ENCODE measurements at regions not wholly inside any gene's neighbourhood (a gene's known extent, or its start where the extent isn't known, plus 50 kb on each side); places are given as distances from the start of the nearest gene placed in this dataset.

- H3K79me2 ChIP-seq (ENCODE audit: insufficient read depth, low read length) = no peaks in the 10 kb centered on the region
- ChIA-PET POLR2A (no interaction called here), CTCF (ENCODE audit: low intra/inter-chr PET ratio, low total read pairs) (no interaction called here)
- H3K4me2 ChIP-seq (ENCODE audit: low read depth, low read length) = no peak overlapping the region
- in situ Hi-C loops (cut with HindIII; ENCODE audit: extremely low pct_ligation_motif_present, low pct_unique_long_range_greater_than_20kb) = no loop called here
- no TSS peak for BruUV-seq (replicated peaks)
- no peaks in the 10 kb centered on the region for H3K9me3 ChIP-seq (ENCODE audit: low read length)
- no peak overlapping the region for H3K4me3 ChIP-seq (replicated peaks in 1 of 3; ENCODE audit: insufficient read depth in 1 of 3, low read depth in 2 of 3, low read length in 3 of 3)
- no peak for FAIRE-seq
- H3K27ac ChIP-seq (ENCODE audit: extremely low read length, insufficient read depth, low read length) = no peak overlapping the region
- no peaks in the 10 kb centered on the region for H4K20me1 ChIP-seq (ENCODE audit: insufficient read depth, low read length)
- no peak overlapping the region for H2AFZ ChIP-seq (ENCODE audit: low read length)
- ATAC-seq = no peak
- H3K27me3 ChIP-seq (ENCODE audit: control insufficient read depth in 1 of 2, insufficient read depth in 2 of 2, low read length in 2 of 2) = no peaks in the 10 kb centered on the region; a peak in 1 of 5 replicates
- H3K4me1 ChIP-seq (ENCODE audit: insufficient read depth, low read length) = peaks cover 16% of the 10 kb centered on the region; the same call in 1 of the 2 replicates
- no peaks in the 10 kb centered on the region for H3K36me3 ChIP-seq (replicated peaks in 1 of 2; ENCODE audit: control insufficient read depth in 1 of 2, insufficient read depth in 2 of 2, low read length in 2 of 2)
- intact Hi-C loops (cut with micrococcal nuclease; ENCODE audit: unreplicated experiment) = no loop called here
- no peak for TF ChIP-seq ATF7-NPFF (CRISPR knock-in tag; IDR thresholded peaks at IDR 0.05; ENCODE audit: low read depth)
- no peak overlapping the region for H3K9ac ChIP-seq (ENCODE audit: insufficient read depth, low read depth, low read length)
- DNase-seq (ENCODE audit: low spot score) = no peak
- whole genome bisulfite sequencing (ENCODE audit: low lambda C conversion rate) = 75% methylated on average over 1 of the region's 1 CpG
These were observed 225.5 kb upstream of the STT3B start for GRCh38 chr3:31307131-31307785.

DNA sequence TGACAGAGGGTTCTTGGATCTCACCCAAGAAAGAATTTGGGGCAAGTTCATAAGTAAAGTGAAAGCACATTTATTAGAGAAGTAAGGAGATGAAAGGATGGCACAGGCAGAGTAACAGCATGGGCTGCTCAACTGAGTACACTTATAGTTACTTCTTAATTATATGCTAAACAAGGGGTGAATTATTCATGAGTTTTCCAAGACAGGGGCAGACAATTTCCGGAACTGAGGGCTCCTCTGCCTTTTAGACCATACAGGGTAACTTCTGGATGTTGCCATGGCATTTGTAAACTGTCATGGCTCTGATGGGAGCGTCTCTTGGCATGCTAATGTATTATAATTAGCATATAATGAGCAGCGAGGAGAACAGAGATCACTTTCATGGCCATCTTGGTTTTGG lies 221.2 kb upstream of the STT3B start:
- peaks cover 13% of the 10 kb centered on the region; the same call in 1 of the 2 replicates for H3K9me3 ChIP-seq (ENCODE audit: low read length)
- H3K4me3 ChIP-seq (replicated peaks in 1 of 3; ENCODE audit: insufficient read depth in 1 of 3, low read depth in 2 of 3, low read length in 3 of 3) = no peak overlapping the region
- POLR2A ChIA-PET = no interaction called here
- no peak overlapping the region for H3K9ac ChIP-seq (ENCODE audit: insufficient read depth, low read depth, low read length)
- WGBS (ENCODE audit: low lambda C conversion rate) = 74% methylated on average over 3 of the region's 3 CpGs
- no peak for DNase-seq (ENCODE audit: low spot score)
- no peak overlapping the region for H3K27ac ChIP-seq (ENCODE audit: extremely low read length, insufficient read depth, low read length)
- no peak for ATAC-seq
- H3K4me2 ChIP-seq (ENCODE audit: low read depth, low read length) = no peak overlapping the region
- in situ Hi-C loops (cut with HindIII; ENCODE audit: extremely low pct_ligation_motif_present, low pct_unique_long_range_greater_than_20kb) (no loop called here), intact Hi-C loops (cut with micrococcal nuclease; ENCODE audit: unreplicated experiment) (no loop called here)
- no peak for FAIRE-seq
- H3K4me1 ChIP-seq (ENCODE audit: insufficient read depth, low read length) = peaks cover 7% of the 10 kb centered on the region; the same call in 1 of the 2 replicates
- no peaks in the 10 kb centered on the region for H3K79me2 ChIP-seq (ENCODE audit: insufficient read depth, low read length)
- H3K36me3 ChIP-seq (replicated peaks in 1 of 2; ENCODE audit: control insufficient read depth in 1 of 2, insufficient read depth in 2 of 2, low read length in 2 of 2) = no peaks in the 10 kb centered on the region
- BruUV-seq (replicated peaks) = no TSS peak
- CTCF ChIA-PET (ENCODE audit: low intra/inter-chr PET ratio, low total read pairs) = no interaction called here
- H3K27me3 ChIP-seq (ENCODE audit: control insufficient read depth in 1 of 2, insufficient read depth in 2 of 2, low read length in 2 of 2) = no peaks in the 10 kb centered on the region; a peak in 1 of 5 replicates
- H2AFZ ChIP-seq (ENCODE audit: low read length) = no peak overlapping the region
- H4K20me1 ChIP-seq (ENCODE audit: insufficient read depth, low read length) = no peaks in the 10 kb centered on the region
- TF ChIP-seq TBL1XR1 (IDR thresholded peaks at IDR 0.05; ENCODE audit: borderline replicate concordance, low read length, partially characterized antibody) (no peak), CHD4 (IDR thresholded peaks at IDR 0.05; ENCODE audit: borderline replicate concordance, low read length) (no peak), ARNTL (CRISPR knock-in tag; IDR thresholded peaks at IDR 0.05) (no peak), ZNF256 (CRISPR knock-in tag; conservative IDR thresholded peaks at IDR 0.05) (no peak), RFXAP (CRISPR knock-in tag; IDR thresholded peaks at IDR 0.05; ENCODE audit: borderline replicate concordance) (no peak), REXO4 (CRISPR knock-in tag; IDR thresholded peaks at IDR 0.05; ENCODE audit: borderline replicate concordance) (no peak)
- TF ChIP-seq, protein P1, sequence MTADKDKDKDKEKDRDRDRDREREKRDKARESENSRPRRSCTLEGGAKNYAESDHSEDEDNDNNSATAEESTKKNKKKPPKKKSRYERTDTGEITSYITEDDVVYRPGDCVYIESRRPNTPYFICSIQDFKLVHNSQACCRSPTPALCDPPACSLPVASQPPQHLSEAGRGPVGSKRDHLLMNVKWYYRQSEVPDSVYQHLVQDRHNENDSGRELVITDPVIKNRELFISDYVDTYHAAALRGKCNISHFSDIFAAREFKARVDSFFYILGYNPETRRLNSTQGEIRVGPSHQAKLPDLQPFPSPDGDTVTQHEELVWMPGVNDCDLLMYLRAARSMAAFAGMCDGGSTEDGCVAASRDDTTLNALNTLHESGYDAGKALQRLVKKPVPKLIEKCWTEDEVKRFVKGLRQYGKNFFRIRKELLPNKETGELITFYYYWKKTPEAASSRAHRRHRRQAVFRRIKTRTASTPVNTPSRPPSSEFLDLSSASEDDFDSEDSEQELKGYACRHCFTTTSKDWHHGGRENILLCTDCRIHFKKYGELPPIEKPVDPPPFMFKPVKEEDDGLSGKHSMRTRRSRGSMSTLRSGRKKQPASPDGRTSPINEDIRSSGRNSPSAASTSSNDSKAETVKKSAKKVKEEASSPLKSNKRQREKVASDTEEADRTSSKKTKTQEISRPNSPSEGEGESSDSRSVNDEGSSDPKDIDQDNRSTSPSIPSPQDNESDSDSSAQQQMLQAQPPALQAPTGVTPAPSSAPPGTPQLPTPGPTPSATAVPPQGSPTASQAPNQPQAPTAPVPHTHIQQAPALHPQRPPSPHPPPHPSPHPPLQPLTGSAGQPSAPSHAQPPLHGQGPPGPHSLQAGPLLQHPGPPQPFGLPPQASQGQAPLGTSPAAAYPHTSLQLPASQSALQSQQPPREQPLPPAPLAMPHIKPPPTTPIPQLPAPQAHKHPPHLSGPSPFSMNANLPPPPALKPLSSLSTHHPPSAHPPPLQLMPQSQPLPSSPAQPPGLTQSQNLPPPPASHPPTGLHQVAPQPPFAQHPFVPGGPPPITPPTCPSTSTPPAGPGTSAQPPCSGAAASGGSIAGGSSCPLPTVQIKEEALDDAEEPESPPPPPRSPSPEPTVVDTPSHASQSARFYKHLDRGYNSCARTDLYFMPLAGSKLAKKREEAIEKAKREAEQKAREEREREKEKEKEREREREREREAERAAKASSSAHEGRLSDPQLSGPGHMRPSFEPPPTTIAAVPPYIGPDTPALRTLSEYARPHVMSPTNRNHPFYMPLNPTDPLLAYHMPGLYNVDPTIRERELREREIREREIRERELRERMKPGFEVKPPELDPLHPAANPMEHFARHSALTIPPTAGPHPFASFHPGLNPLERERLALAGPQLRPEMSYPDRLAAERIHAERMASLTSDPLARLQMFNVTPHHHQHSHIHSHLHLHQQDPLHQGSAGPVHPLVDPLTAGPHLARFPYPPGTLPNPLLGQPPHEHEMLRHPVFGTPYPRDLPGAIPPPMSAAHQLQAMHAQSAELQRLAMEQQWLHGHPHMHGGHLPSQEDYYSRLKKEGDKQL (CRISPR knock-in tag; IDR thresholded peaks at IDR 0.05; ENCODE audit: low read depth) = no peak
- TF ChIP-seq, protein P2, sequence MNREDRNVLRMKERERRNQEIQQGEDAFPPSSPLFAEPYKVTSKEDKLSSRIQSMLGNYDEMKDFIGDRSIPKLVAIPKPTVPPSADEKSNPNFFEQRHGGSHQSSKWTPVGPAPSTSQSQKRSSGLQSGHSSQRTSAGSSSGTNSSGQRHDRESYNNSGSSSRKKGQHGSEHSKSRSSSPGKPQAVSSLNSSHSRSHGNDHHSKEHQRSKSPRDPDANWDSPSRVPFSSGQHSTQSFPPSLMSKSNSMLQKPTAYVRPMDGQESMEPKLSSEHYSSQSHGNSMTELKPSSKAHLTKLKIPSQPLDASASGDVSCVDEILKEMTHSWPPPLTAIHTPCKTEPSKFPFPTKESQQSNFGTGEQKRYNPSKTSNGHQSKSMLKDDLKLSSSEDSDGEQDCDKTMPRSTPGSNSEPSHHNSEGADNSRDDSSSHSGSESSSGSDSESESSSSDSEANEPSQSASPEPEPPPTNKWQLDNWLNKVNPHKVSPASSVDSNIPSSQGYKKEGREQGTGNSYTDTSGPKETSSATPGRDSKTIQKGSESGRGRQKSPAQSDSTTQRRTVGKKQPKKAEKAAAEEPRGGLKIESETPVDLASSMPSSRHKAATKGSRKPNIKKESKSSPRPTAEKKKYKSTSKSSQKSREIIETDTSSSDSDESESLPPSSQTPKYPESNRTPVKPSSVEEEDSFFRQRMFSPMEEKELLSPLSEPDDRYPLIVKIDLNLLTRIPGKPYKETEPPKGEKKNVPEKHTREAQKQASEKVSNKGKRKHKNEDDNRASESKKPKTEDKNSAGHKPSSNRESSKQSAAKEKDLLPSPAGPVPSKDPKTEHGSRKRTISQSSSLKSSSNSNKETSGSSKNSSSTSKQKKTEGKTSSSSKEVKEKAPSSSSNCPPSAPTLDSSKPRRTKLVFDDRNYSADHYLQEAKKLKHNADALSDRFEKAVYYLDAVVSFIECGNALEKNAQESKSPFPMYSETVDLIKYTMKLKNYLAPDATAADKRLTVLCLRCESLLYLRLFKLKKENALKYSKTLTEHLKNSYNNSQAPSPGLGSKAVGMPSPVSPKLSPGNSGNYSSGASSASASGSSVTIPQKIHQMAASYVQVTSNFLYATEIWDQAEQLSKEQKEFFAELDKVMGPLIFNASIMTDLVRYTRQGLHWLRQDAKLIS (CRISPR knock-in tag; IDR thresholded peaks at IDR 0.05) = no peak

Measured in HepG2 (cell line).